ENCODE measurements at regions not wholly inside any gene's neighbourhood (a gene's known extent, or its start where the extent isn't known, plus 50 kb on each side); places are given as distances from the start of the nearest gene placed in this dataset.

DNA sequence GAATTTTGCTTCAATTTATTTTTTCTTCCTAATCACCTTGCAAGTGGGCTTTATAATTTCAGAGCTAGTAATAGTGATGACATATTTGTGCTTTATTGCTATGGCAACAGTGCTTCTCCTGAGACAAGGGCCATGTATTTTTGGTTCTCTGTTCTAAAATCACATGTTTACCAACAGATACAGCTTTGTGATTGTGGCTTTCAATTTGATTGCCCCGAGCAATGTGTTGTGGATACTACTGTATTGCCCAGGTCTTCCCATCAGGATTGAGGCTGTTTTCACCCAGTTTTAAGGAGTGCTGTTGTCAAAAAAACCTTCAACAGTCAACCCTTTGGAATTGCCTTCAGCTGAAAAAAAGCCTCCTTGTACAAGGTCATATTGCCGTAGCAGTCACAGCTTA, 841.4 kb upstream of the VRK2 start:
- no peaks in the 10 kb centered on the region for H3K9me1 ChIP-seq (replicated peaks; ENCODE audit: control insufficient read depth, extremely low read depth, insufficient read depth, low read length)
- TF ChIP-seq, protein P1, sequence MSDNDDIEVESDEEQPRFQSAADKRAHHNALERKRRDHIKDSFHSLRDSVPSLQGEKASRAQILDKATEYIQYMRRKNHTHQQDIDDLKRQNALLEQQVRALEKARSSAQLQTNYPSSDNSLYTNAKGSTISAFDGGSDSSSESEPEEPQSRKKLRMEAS (IDR thresholded peaks at IDR 0.05; ENCODE audit: insufficient read depth, insufficient read length), result no peak
- no peak for TF ChIP-seq POLR2AphosphoS5 (IDR thresholded peaks at IDR 0.05; ENCODE audit: insufficient read depth, low read depth, low read length)
- TF ChIP-seq, protein P2, sequence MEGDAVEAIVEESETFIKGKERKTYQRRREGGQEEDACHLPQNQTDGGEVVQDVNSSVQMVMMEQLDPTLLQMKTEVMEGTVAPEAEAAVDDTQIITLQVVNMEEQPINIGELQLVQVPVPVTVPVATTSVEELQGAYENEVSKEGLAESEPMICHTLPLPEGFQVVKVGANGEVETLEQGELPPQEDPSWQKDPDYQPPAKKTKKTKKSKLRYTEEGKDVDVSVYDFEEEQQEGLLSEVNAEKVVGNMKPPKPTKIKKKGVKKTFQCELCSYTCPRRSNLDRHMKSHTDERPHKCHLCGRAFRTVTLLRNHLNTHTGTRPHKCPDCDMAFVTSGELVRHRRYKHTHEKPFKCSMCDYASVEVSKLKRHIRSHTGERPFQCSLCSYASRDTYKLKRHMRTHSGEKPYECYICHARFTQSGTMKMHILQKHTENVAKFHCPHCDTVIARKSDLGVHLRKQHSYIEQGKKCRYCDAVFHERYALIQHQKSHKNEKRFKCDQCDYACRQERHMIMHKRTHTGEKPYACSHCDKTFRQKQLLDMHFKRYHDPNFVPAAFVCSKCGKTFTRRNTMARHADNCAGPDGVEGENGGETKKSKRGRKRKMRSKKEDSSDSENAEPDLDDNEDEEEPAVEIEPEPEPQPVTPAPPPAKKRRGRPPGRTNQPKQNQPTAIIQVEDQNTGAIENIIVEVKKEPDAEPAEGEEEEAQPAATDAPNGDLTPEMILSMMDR (IDR thresholded peaks at IDR 0.05; ENCODE audit: extremely low read depth in 1 of 2, insufficient read depth in 1 of 2, low read depth in 1 of 2, low read length in 2 of 2), result no peak
- no peak for TF ChIP-seq GATA2 (IDR thresholded peaks at IDR 0.05; ENCODE audit: insufficient read depth, insufficient read length, low read depth, low read length)
- intact Hi-C loops (cut with micrococcal nuclease), result no loop called here
- H2AFZ ChIP-seq (ENCODE audit: low read depth, low read length), result no peak overlapping the region
- no peak overlapping the region for H3K4me2 ChIP-seq (ENCODE audit: insufficient read depth, low read length)
- H3K9me3 ChIP-seq (replicated peaks; ENCODE audit: control insufficient read depth, insufficient read depth, low read length), result no peaks in the 10 kb centered on the region
- no peaks in the 10 kb centered on the region for H3K79me2 ChIP-seq (ENCODE audit: control insufficient read depth, insufficient read depth, low read length)
- no peak overlapping the region for H3K4me3 ChIP-seq (replicated peaks in 1 of 3; ENCODE audit: insufficient read depth in 1 of 3, low read depth in 1 of 3, low read length in 3 of 3)
- POLR2A ChIA-PET, result no interaction called here
- FAIRE-seq, result no peak
- H3K27me3 ChIP-seq (ENCODE audit: control insufficient read depth in 2 of 2, insufficient read depth in 2 of 2, low read length in 2 of 2), result peaks cover 0 to 3% of the 10 kb centered on the region in 2 experiments
- H3K4me1 ChIP-seq (ENCODE audit: control insufficient read depth, extremely low read depth, insufficient read depth, low read length), result no peaks in the 10 kb centered on the region
- no TSS peak for BruUV-seq (replicated peaks)
- no peak overlapping the region for H3K27ac ChIP-seq (ENCODE audit: insufficient read depth, low read depth, low read length)
- no peaks in the 10 kb centered on the region for H3K36me3 ChIP-seq (ENCODE audit: control insufficient read depth in 2 of 2, extremely low read depth in 1 of 2, insufficient read depth in 2 of 2, low read length in 2 of 2)
- CTCF ChIA-PET, result interaction anchor here (2.0 kb wide), 1 partner anchor 12 kb away, joined by 5 read pairs; no protein-coding TSS in a partner anchor
- dilution Hi-C loops (cut with MboI; ENCODE audit: extremely low pct_ligation_motif_present, low sequenced_read_pairs), result no loop called here
- no peaks in the 10 kb centered on the region for H4K20me1 ChIP-seq (replicated peaks; ENCODE audit: control insufficient read depth, extremely low read depth, insufficient read depth, low read length)
- no peak overlapping the region for H3K9ac ChIP-seq (replicated peaks; ENCODE audit: extremely low read depth, insufficient read depth, low read length)
- no peak for DNase-seq (ENCODE audit: low read depth, low spot score)

DNA sequence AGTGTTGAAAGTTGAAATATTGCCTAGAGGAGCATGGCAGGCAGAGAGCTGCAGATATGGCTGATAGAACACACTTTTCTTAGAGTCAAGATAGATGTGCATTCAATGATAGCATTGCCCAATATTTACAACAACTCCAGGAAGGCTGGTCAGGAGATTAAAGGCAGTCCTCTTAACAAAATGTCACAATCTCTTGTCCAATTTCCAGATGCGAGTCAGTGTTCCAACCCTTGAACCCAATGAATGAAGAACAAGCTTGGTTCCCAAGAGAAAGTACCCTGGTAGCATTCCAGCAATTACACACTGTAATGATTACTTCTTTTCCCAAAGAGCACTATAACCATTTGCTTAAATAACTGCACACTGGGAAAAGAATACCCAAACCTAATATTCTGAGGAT, 839.4 kb upstream of the VRK2 start:
- Histone ChIP-seq H3K27me3 (ENCODE audit: control insufficient read depth in 2 of 2, insufficient read depth in 2 of 2, low read length in 2 of 2) (peaks cover 0 to 3% of the 10 kb centered on the region in 2 experiments), H3K36me3 (ENCODE audit: control insufficient read depth in 2 of 2, extremely low read depth in 1 of 2, insufficient read depth in 2 of 2, low read length in 2 of 2) (no peaks in the 10 kb centered on the region), H3K79me2 (ENCODE audit: control insufficient read depth, insufficient read depth, low read length) (no peaks in the 10 kb centered on the region), H2AFZ (ENCODE audit: low read depth, low read length) (no peak overlapping the region), H3K9ac (replicated peaks; ENCODE audit: extremely low read depth, insufficient read depth, low read length) (no peak overlapping the region), H3K4me2 (ENCODE audit: insufficient read depth, low read length) (no peak overlapping the region), H3K27ac (ENCODE audit: insufficient read depth, low read depth, low read length) (no peak overlapping the region), H3K4me3 (replicated peaks in 1 of 3; ENCODE audit: insufficient read depth in 1 of 3, low read depth in 1 of 3, low read length in 3 of 3) (no peak overlapping the region), H4K20me1 (replicated peaks; ENCODE audit: control insufficient read depth, extremely low read depth, insufficient read depth, low read length) (no peaks in the 10 kb centered on the region), H3K9me3 (replicated peaks; ENCODE audit: control insufficient read depth, insufficient read depth, low read length) (no peaks in the 10 kb centered on the region), H3K9me1 (replicated peaks; ENCODE audit: control insufficient read depth, extremely low read depth, insufficient read depth, low read length) (no peaks in the 10 kb centered on the region), H3K4me1 (ENCODE audit: control insufficient read depth, extremely low read depth, insufficient read depth, low read length) (no peaks in the 10 kb centered on the region)
- dilution Hi-C loops (cut with MboI; ENCODE audit: extremely low pct_ligation_motif_present, low sequenced_read_pairs), result no loop called here
- POLR2A ChIA-PET, result no interaction called here
- intact Hi-C loops (cut with micrococcal nuclease), result no loop called here
- FAIRE-seq (no peak), DNase-seq (ENCODE audit: low read depth, low spot score) (no peak)
- BruUV-seq (replicated peaks), result no TSS peak
- CTCF ChIA-PET, result no interaction called here
- TF ChIP-seq, protein P2 (IDR thresholded peaks at IDR 0.05; ENCODE audit: extremely low read depth in 1 of 2, insufficient read depth in 1 of 2, low read depth in 1 of 2, low read length in 2 of 2), result no peak

Measured in endothelial cell of umbilical vein (primary cell).